ENCODE measurements at regions not wholly inside any gene's neighbourhood (a gene's known extent, or its start where the extent isn't known, plus 50 kb on each side); places are given as distances from the start of the nearest gene placed in this dataset.
"Not testable (repeated sequence)": the region's sequence is repeated elsewhere in the genome, so short reads cannot be mapped to it uniquely, and the experiment has no call there.

DNA sequence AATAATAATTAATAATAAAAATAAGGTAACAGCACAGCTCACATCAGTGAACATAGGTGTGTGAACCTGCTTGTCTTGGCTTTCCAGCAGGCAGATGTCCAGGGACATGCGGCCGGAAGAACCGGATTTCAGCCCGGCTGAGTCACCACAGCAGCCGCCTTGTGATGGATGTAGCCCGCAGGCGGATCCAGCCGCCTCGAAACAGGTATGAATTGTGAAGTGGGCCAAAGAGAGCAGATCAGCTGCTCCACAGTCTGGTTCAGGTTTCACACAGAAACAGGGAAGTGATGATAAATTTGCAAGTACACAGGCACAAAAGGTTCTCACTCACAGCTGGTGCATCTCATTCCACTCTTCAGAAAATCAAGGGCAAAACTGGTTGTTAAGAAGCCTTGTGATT, 55.1 kb downstream of the ID4 start:
- no peak for DNase-seq

DNA sequence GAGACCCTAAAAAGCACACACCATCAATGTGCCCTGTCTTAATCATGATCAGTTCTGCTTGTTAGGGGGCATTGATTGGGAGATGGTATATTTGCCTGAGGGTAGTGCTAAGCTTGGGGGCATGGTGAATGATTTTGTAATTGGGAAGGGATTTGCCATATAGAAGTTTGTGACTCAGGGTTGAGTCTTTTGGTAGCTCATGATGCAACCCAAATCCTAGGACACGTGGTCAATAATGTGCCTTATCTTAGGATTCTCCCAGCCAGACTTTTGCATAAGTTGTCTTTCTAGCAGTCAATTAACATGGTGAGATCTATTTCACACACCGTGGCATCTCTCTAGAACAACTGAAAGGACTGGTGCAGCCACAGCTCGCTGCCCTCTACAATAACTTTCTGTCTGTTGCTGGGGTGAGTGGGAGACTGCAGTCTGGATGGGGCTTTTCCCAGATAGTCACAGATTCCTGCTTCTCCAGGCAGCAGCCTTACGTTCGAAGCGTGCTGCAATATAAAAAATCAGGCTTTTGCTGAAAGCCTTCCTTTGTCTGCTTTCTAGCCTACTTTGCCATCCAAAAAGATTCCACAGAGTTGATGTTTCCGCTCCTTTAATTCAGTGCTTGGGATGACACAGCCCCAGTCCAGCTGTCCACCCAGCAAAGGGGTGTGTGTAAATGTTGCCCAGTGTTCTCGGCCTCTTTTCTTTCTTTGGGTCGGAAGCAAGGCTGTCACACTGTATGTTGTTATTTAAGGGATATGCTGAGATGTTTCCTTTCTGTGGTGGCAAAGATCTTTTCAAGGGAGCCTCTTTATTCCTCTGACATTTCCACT, 58.9 kb downstream of the ID4 start:
- no peak for DNase-seq

DNA sequence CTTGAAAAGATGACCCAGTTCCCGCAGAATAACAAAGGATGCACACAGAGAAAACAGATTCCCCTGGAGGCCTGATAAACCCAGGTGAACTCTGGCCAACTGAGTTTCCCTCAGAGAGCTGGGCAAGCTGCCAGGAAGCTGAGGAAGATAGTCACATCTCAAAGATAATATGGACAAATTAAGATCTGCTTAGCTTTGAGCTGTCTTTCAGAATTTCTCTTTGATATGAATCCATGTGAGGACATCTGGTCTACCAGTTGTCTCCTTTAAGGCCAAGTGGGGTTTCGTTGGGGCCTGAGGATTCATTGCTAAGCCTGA, 59.5 kb downstream of the ID4 start:
- no peak for DNase-seq

DNA sequence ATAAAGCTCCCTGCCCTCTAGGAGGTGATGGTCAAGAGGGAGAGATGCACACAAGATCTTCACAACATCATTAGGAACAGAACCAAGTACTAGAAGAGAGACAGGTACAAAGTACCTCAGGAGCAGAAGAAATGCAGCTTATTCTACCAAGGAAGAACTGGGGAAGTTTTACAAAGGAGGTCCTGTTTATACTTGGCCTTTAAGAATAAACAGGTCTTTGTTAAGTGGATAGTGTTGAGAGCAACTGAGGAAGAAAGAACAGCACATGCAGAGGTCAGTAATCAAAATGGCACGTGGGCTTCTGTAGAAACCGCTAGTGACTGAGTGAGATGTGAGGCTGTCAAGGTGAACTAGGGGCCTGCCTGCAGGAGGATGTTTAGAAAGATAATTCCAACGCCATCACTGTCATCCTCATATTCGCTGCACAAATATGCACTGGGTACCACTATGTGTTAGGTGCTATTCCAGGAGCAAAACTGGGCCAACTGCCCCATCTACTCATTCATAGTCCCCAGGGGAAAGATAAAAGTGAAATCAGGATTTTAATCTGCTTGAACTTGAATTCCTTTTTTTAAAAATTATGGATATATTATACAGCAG, 61.1 kb downstream of the ID4 start:
- DNase-seq = no peak

DNA sequence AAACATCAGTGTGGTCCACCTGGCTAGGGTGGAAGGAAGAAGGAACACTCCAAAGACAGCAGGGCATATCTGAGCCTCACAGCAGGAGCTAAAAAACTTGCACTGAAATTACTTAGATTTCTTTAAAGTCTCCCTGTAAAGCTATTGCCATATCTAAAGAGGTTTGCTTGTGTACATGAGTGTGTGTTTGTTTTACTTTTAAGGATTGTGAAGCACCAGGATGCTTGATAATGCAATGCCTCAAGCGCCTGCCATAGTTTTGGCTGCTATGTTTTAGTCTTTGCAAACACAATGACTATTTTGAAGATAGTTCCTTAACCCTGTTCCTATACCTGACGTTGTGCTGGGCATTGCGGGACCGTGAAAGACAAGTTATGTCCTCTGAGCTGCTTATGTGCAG, 65.0 kb downstream of the ID4 start:
- no peak for DNase-seq

DNA sequence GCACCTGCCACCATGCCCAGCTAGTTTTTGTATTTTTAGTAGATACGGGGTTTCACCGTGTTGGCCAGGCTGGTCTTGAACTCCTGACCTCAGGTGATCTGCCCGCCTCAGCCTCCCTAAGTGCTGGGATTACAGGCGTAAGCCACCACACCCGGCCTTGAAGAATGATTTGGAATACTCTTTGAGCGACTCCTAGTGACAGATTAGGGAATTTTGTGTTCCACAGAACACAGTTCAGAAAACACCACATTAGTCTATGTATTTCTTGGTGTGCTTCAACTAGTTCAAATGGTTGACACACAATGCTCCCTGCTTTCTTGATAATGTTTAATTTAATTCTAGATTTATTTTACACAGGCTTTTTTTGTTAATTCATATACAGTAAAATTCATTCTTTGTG, 67.2 kb downstream of the ID4 start:
- not testable (repeated sequence) for DNase-seq

DNA sequence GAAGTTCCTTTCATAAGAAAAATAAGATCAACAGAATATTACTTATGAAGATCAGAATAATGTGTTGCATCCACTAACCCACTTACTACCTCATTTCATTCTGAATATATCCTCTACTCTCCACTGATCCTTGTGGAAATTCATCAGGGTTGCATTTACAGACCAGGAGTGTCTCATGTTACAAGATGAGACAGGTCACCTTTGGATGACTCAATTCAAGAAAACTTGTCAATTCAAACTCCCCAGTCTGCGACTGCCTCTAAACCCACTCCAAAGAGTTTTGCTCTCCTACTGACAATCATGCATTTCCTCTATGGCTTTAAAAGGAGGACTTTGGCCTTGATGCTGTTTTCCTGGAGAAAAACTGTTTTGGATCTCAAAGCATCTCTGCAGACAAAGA, 68.4 kb downstream of the ID4 start:
- DNase-seq = no peak

DNA sequence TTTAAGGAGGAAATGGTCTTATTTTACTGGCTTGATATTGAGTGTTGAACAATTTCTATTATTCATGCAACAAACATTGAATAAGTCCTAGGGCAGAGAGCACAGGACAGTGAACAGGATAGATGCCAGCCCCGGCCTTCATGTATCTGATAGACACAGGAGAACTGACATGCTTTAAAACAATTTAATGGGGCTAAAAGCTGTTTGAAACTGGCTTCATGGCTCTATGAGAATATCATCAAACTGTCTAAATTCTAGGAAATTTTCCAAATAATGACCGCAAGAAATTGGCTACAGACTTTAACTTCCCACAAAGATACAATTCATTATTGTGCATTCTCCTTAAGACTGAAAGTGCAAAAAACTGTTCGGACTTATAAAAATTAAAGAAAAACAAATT, 69.0 kb downstream of the ID4 start:
- DNase-seq = no peak

DNA sequence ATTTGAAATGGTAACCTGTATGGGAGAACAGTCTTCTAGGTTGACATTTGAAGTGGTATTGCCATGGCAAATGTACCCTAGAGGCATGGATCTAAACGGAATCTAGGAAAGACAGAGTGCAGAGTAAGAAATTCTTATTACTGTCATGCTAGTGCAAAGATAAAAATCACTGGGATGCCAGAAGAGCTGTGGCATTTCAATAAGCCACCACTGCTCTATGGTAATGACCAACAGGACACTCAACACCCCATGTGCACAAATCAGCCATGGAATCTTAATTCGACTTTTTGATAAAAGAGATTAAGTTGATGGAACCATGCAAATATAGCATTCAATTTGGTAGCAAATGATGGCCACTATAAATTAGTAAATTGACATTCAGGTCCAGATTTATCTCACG, 74.1 kb downstream of the ID4 start:
- DNase-seq = no peak

DNA sequence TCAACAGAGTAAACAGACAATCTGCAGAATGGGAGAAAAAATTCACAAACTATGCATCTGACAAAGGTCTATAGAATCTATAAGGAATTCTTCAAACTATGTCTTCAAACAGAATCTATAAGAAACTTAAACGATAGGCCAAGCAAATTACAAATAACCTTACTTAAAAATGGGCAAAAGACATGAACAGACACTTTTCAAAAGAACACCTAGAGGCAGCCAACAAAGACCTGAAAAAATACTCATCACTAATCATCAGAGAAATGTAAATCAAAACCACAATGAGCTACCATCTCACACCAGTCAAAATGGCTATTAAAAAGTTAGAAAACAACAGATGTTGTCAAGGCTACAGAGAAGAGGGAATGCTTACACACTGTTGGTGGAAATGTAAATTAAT, 81.3 kb downstream of the ID4 start:
- DNase-seq = no peak

DNA sequence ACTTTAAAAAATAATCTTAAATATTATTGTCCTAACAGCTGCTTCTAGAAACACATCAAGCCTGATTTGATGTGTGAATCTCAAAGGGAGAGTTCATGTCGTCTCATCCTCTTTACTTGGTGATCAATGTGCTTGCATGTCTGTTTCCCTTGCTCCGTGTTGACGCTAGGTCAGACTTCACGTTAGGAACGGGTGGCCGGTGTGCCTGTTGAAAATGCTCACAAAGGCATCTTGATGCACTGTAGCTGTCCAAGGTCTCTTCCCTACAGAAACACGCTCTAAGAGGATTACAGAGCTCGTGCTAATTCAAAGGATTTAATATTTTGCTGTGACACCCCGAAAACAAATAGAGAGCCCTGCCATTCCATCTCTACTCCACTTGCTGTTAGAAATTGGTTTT, 84.6 kb downstream of the ID4 start:
- no peak for DNase-seq

DNA sequence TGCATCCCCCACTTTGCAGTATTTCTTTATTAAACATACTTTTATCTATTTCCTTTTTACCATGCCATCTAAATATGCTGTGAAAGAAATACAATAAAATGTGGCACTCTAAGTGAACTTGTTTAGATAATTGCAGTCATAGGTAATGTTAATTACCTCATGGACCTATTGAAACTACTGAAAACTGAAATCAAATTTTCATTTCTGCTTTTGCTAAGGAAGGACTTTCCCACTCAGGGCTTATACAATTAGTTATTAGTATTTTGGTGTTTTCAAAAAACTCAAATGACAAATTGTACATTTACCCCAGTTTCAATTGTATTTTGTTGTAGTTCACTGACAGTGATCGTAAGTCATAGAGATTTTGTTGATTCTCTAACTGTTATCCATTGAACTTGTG, 88.4 kb downstream of the ID4 start:
- DNase-seq = no peak

DNA sequence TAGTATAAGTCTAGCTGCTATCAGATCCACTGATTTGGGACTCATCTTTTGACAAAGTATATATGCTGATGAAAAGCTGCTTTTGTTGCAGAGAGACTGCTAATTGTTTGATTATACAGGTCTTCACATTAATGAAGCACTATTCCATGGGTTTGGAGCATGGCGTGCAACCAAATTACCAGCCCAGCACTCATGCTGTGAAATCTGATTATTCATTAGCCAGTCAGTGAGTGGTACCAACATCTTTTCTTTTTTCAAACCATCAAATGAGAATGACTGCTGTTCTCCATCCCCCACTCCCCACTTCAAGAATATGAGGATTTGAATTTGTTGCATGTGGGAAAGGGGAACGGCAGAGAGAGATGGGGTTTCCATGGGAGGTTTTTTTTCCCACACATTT, 91.3 kb downstream of the ID4 start:
- DNase-seq = no peak

DNA sequence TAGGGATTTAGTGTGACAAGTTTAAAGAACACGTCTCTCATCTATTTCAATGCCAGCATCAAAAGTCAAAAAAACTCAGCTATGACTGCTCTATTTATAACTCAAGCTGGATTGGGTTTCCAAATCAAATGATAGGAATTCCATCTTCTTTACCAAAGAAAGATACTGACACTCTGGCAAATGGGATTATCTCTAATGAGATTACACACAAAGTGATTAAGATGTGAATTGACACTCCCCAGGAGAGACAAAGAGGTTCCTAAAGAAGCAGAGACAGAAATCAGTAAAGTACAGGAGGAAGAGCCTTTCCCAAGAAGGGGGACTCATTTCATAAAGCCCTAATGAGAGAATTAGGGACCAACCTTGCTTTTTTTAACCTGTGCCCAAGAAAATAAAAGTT, 92.1 kb downstream of the ID4 start:
- DNase-seq = no peak

DNA sequence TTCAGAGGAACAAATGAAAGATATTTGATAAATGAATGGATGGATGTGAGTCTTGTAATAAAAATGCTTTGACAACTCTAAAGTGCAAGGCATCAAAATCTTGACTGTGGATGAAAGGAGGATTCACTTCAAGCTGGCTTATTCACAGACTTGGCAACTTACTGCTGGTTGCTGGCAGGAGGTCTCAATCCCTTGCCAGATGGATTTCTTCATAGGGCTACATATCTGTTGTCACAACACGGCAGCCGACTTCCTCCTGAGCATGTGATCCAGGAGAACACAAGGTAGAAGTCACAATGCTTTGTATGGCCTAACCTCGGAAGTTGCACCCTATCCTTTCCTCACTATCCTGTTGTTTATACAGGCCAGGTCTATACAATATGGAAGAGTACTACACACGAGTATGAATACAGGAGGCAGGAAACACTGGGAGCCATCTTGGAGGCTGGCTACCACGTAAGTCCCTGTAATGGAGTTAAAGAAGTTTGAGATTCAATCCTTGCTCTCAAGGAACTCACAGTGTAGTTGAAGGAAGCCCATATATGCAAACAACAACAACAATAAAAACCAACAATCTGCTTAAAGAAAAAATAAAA, 97.9 kb downstream of the ID4 start:
- DNase-seq = no peak

DNA sequence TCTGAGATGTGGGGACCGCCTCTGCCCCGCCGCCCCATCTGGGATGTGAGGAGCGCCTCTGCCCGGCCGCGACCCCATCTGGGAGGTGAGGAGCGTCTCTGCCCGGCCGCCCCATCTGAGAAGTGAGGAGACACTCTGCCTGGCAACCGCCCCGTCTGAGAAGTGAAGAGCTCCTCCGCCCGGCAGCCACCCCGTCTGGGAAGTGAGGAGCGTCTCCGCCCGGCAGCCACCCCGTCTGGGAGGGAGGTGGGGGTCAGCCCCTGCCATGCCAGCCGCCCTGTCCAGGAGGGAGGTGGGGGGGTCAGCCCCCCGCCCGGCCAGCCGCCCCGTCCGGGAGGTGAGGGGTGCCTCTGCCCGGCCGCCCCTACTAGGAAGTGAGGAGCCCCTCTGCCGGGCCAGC, 102.2 kb downstream of the ID4 start:
- not testable (repeated sequence) for DNase-seq

DNA sequence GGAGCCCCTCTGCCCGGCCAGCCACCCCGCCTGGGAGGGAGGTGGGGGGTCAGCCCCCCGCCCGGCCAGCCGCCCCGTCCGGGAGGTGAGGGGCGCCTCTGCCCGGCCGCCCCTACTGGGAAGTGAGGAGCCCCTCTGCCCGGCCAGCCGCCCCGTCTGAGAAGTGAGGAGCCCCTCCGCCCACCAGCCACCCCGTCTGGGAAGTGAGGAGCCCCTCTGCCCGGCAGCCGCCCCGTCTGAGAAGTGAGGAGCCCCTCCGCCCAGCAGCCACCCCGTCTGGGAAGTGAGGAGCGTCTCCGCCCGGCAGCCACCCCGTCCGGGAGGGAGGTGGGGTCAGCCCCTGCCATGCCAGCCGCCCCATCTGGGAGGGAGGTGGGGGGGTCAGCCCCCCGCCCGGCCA, 102.8 kb downstream of the ID4 start:
- not testable (repeated sequence) for DNase-seq

DNA sequence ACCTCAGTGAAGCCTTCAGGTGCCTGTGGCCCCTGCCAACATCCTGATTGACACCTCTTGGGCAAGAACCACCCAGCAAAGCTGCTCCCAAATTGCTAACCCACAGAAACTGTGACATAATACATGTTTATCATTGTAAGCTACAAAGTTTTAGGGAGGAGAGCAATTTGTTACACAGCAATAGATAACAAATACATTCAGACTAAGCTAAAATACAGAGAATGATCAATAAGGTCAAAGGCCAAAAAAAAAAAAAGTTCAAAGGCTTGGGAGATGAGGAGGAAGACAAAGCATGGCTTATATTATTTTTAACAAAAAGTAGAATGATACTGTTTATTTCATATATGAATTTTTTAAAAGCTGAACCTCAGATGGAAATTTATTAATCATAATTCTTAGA, 105.9 kb downstream of the ID4 start:
- DNase-seq = no peak

DNA sequence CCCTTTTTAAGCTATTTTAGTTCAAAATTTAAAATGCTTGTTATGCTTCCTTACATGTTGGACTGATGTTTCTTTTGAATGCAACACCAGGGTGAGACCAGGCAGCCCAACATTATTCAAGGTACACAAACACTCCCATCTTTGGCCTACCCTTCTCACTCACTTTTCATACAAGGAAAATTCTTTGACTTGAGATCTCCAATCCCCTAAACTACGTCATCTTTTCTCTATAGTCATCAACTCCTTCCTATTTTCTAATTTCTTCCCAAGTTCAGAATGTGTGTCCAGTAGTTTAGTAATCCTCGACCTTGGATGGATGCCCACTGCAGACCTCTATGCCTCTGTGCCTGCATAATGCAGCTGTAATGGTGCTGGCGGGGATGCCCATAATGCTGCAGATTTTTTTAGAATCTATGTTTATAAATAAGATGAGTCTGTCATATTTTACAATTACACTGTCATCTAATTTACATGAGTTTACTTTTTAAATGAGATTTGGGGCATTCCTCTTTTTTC, 108.7 kb downstream of the ID4 start:
- DNase-seq = no peak

DNA sequence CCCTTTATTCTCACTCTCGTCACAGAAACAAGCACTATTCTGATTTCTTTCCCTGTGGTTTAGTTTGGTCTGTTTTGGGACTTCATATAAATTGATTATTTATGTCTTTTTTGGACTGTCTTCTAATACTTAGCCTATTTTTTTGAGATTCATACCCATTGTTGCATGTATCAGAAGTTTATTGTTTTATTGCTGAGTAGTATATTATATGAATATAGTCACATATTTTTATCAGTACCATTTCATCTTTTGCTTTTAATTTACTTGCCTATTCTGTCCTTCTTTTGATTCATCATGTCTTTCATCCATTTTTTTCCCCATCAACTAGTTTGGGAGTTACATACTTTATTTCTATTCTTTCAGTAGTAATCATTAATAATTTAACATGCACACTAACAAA, 112.0 kb downstream of the ID4 start:
- DNase-seq = no peak

DNA sequence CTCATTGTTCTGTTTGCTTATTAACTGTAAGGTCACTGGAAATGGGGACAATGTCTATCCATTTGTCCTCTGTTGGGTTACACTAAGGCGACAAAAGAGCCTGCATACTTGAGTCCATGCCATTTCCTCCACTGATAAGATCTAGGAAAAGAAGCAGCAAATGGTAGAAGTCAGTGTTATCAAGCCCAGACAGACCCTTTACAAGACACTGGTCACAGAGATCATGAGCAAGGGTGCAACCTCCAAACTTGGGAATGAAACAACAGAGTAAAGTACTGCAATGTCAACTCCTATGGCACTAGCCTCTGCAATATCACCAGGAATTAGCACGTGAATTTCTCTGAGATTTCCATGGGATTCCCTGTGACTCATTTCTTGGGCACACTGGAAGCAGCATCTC, 126.9 kb downstream of the ID4 start:
- no peak for DNase-seq

DNA sequence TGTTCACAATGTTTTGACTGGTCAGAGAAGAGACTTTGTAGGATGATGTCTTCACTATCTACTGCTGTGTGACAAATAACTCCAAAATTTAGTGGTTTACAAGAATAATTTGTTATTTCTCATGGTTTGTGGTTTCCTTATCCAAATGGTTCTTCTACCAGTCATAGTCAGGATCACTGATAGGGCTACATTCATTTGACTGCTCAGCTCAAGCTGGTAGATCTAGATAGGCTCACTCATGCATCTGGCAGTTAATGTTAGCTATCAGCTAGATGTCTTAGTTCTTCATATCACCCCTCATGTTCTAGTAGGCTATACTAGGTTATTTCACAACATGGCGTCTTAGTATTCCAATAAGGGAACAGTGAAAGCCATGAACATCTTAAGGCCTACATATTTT, 131.0 kb downstream of the ID4 start:
- peak; percentile 61 for DNase-seq

DNA sequence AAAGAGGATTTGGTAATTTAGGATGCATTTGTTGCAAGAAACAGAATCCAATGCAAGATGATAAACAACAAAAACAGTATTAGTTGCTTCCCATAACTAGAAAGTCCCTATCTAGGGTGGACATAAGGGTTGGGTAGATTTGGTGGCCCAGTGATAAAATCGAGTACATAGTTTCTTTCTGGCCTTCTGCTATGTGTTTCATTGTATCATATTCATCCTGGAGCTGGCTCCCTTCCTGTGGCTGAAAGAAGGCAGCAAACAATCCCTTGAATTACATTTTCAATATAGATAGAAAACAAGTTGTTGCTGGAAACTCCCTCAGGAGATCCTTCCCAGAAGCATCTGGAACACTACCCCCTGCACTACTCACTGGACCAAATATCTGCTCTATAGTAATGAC, 135.1 kb downstream of the ID4 start:
- no peak for DNase-seq

DNA sequence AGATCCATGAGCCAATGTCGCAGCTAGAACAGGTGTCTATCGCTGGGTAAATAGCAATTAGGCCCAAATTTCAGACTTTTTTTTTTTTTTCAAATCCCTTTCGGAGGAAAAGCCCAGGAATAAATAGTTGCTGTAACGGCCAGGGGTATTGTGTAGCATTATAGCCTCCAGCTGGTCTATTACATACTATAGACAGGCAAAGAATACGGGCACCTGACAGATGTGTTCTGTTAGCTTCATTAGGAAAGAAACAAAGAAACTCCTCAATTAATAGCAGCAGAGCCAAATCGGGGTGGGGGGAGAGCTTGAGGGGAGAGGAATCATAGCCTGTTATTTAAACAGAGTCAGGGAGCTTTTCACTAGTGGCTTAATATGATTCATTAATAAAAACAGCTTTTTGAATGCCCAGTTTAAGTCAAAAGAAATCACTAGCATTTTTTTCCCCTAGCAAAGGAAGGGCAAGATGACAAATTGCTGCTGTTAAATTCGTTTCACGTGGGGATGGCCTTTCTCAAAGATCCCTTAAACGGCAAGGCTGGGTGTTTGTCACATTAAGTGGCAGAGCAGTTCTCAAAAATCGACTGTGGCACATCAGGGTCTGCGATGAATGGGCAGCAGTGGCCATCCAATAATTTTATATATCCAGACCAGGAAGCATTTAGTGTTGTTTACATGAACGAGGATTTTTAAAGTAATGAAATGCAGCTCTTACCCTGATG, 139.4 kb downstream of the ID4 start:
- no peak for DNase-seq

Data from hematopoietic multipotent progenitor cell treated with erythropoietin and hydrocortisone succinate and interleukin-3 and kit ligand, for 6 days (in vitro differentiated cells).